HepG2 (cell line): ENCODE measurements at regions not wholly inside any gene's neighbourhood (a gene's known extent, or its start where the extent isn't known, plus 50 kb on each side); places are given as distances from the start of the nearest gene placed in this dataset.

Experiments
- ATAC-seq: fragments of 200-7000 bp; cut with Tn5 transposase; 3 replicates; pipeline ENCODE4 v1.9.1; 2020; ENCODE audit warnings: mild to moderate bottlenecking, moderate library complexity
- BruUV-seq: library from RNA; stranded (reverse); fragments of 400-500 nt; replicated peaks from 2 replicates; lab custom pipeline; 2021; lab: Mats Ljungman, UMichigan
- CTCF ChIA-PET: fragments of 300-600 bp; formaldehyde crosslinking; extraction: SDS; loops from one replicate; lab custom pipeline; 2021; ENCODE audit warnings: low total read pairs, inconsistent platforms, low intra/inter-chr PET ratio; lab: Yijun Ruan, JAX
- POLR2A ChIA-PET: fragments of 350-600 bp; sonication (Branson Sonifier 250); formaldehyde crosslinking; loops from one replicate; lab custom pipeline; 2020; ENCODE audit warnings: antibody characterized with exemption, inconsistent platforms; lab: Yijun Ruan, JAX
- DNase-seq: peaks from one replicate; pipeline ENCODE4 v3.0.0-alpha.2; 2015; ENCODE audit warnings: low spot score
- FAIRE-seq: peaks from 3 replicates; lab custom pipeline; 2011; peaks lifted over from hg19 to GRCh38; lab: Jason Lieb, UNC
- H2AFZ ChIP-seq: one replicate; pipeline ENCODE4 v1.6.1; 2011; ENCODE audit warnings: low read length, inconsistent platforms
- H3K27ac ChIP-seq: fragments of 300-600 bp; 3 replicates; pipeline ENCODE4 v1.8.0; 2011; ENCODE audit warnings: mixed run types, mild to moderate bottlenecking, mixed read lengths, low read length, inconsistent platforms; ENCODE audit not compliant: insufficient read depth; ENCODE audit errors: extremely low read length
- H3K27me3 ChIP-seq, 2 experiments: fragments of 200-600 bp in 1 of 2; 2 replicates in 1 of 2; 3 replicates in 1 of 2; pipeline versions ENCODE4 v1.6.0 to v1.8.0; 2011; ENCODE audit warnings: low read length in 2 of 2, mild to moderate bottlenecking in 2 of 2, moderate library complexity in 2 of 2, inconsistent platforms in 1 of 2; ENCODE audit not compliant: insufficient read depth in 2 of 2, control insufficient read depth in 1 of 2
- H3K36me3 ChIP-seq, 2 experiments: fragments of 200-600 bp in 1 of 2; replicated peaks in 1 of 2; 2 replicates in 1 of 2; 3 replicates in 1 of 2; pipeline versions ENCODE4 v1.5.1 to v1.8.0; 2011; ENCODE audit warnings: low read length in 2 of 2, inconsistent platforms in 1 of 2; ENCODE audit not compliant: insufficient read depth in 2 of 2, control insufficient read depth in 1 of 2
- H3K4me1 ChIP-seq: 2 replicates; pipeline ENCODE4 v1.5.1; 2012; ENCODE audit warnings: low read length, inconsistent platforms; ENCODE audit not compliant: insufficient read depth
- H3K4me2 ChIP-seq: 2 replicates; pipeline ENCODE4 v1.6.0; 2011; ENCODE audit warnings: low read depth, low read length, inconsistent platforms
- H3K4me3 ChIP-seq, 3 experiments: fragments of 200-600 bp in 1 of 3; sonication (generic), shearing (Covaris generic) in 1 of 3; replicated peaks in 1 of 3; 2 replicates each; pipeline ENCODE4 v1.5.1; 2011 to 2016; ENCODE audit warnings: low read length in 3 of 3, inconsistent platforms in 2 of 3, low read depth in 2 of 3, mild to moderate bottlenecking in 2 of 3, control low read depth in 1 of 3, mixed read lengths in 1 of 3; ENCODE audit not compliant: insufficient read depth in 1 of 3
- H3K79me2 ChIP-seq: one replicate; pipeline ENCODE4 v1.6.1; 2011; ENCODE audit warnings: low read length, inconsistent platforms; ENCODE audit not compliant: insufficient read depth
- H3K9ac ChIP-seq: 2 replicates; pipeline ENCODE4 v1.6.0; 2011; ENCODE audit warnings: mild to moderate bottlenecking, low read depth, low read length, inconsistent platforms; ENCODE audit not compliant: insufficient read depth
- H3K9me3 ChIP-seq: 2 replicates; pipeline ENCODE4 v1.5.1; 2012; ENCODE audit warnings: mild to moderate bottlenecking, low read length
- H4K20me1 ChIP-seq: 2 replicates; pipeline ENCODE4 v1.6.0; 2011; ENCODE audit warnings: inconsistent platforms, mild to moderate bottlenecking, low read length, moderate library complexity; ENCODE audit not compliant: insufficient read depth
- ELF4 ChIP-seq: sonication (generic); formaldehyde crosslinking; IDR thresholded peaks from 2 replicates; pipeline ENCODE4 v1.5.0; 2020; ENCODE audit warnings: missing genetic modification reagents, mild to moderate bottlenecking, moderate library complexity, borderline replicate concordance
- GABPA ChIP-seq, 2 experiments: IDR thresholded peaks; 2 replicates each; pipeline ENCODE4 v1.6.1; 2011 to 2016; ENCODE audit warnings: low read depth in 2 of 2, low read length in 1 of 2, missing biosample characterization in 1 of 2, missing genetic modification characterization in 1 of 2
- MYNN ChIP-seq: sonication (generic); formaldehyde crosslinking; IDR thresholded peaks from 2 replicates; pipeline ENCODE4 v1.4.0; 2020; ENCODE audit warnings: mild to moderate bottlenecking, low read depth, missing genetic modification reagents
- SIX1 ChIP-seq: sonication (generic); formaldehyde crosslinking; IDR thresholded peaks from 2 replicates; pipeline ENCODE4 v1.4.0; 2020; ENCODE audit warnings: missing genetic modification reagents, borderline replicate concordance
- ZKSCAN5 ChIP-seq: sonication (generic); formaldehyde crosslinking; IDR thresholded peaks from 2 replicates; pipeline ENCODE4 v1.5.1; 2020; ENCODE audit warnings: mild to moderate bottlenecking, missing genetic modification reagents
- ZSCAN25 ChIP-seq: sonication (generic); formaldehyde crosslinking; IDR thresholded peaks from 2 replicates; pipeline ENCODE4 v1.8.0; 2022; ENCODE audit warnings: mild to moderate bottlenecking, missing genetic modification reagents
- WGBS: methylation state at CpG from one replicate; pipeline ENCODE4 v1.1.6; 2017; ENCODE audit warnings: low lambda C conversion rate; 5-methylcytosine and 5-hydroxymethylcytosine counted together
- in situ Hi-C: cut with HindIII; loops from 2 replicates; pipeline ENCODE4 v1.10.0; 2017; ENCODE audit warnings: low pct_unique_long_range_greater_than_20kb; ENCODE audit not compliant: extremely low pct_ligation_motif_present
- intact Hi-C: fragments of 100-400 bp; cut with micrococcal nuclease; formaldehyde crosslinking; loops from one replicate; pipeline ENCODE4 v1.10.0; 2022; ENCODE audit not compliant: unreplicated experiment
- TF ChIP-seq, protein P1 (sequence below): IDR thresholded peaks from 2 replicates; pipeline ENCODE4 v1.6.1; 2016; ENCODE audit warnings: control low read depth
- TF ChIP-seq, protein P2 (sequence below): sonication (generic); formaldehyde crosslinking; IDR thresholded peaks from 2 replicates; pipeline ENCODE4 v1.8.1; 2023; ENCODE audit warnings: mild to moderate bottlenecking, inconsistent platforms, moderate library complexity, missing genetic modification reagents, borderline replicate concordance
- TF ChIP-seq, protein P3 (sequence below): sonication (generic); formaldehyde crosslinking; IDR thresholded peaks from 2 replicates; pipeline ENCODE4 v1.5.1; 2020; ENCODE audit warnings: missing genetic modification reagents, mild to moderate bottlenecking, borderline replicate concordance

GRCh38 chr15:29208836-29209235 is 60.8 kb downstream of the NSMCE3 start:
- in situ Hi-C loops, result no loop called here
- H2AFZ ChIP-seq, result no peak overlapping the region
- H3K36me3 ChIP-seq, result no peaks in the 10 kb centered on the region
- H3K79me2 ChIP-seq, result no peaks in the 10 kb centered on the region
- ATAC-seq (no peak), DNase-seq (no peak), FAIRE-seq (no peak)
- H3K27me3 ChIP-seq, result no peaks in the 10 kb centered on the region; a peak in 1 of 5 replicates
- intact Hi-C loops, result no loop called here
- no peak overlapping the region for H3K9ac ChIP-seq
- no peaks in the 10 kb centered on the region for H4K20me1 ChIP-seq
- no peak overlapping the region for H3K4me2 ChIP-seq
- ChIA-PET CTCF (no interaction called here), POLR2A (no interaction called here)
- no TSS peak for BruUV-seq
- H3K9me3 ChIP-seq, result no peaks in the 10 kb centered on the region
- no peaks in the 10 kb centered on the region for H3K4me1 ChIP-seq
- no peak overlapping the region for H3K27ac ChIP-seq
- no peak overlapping the region for H3K4me3 ChIP-seq
- TF ChIP-seq GABPA (IDR thresholded peaks at IDR 0.05; ENCODE audit: low read depth, low read length) (no peak), GABPA (CRISPR knock-in tag; IDR thresholded peaks at IDR 0.05; ENCODE audit: low read depth) (no peak), SIX1 (CRISPR knock-in tag) (no peak), ZSCAN25 (CRISPR knock-in tag) (no peak), ZKSCAN5 (CRISPR knock-in tag) (no peak), ELF4 (no peak), MYNN (CRISPR knock-in tag) (no peak)
- TF ChIP-seq, protein P1, sequence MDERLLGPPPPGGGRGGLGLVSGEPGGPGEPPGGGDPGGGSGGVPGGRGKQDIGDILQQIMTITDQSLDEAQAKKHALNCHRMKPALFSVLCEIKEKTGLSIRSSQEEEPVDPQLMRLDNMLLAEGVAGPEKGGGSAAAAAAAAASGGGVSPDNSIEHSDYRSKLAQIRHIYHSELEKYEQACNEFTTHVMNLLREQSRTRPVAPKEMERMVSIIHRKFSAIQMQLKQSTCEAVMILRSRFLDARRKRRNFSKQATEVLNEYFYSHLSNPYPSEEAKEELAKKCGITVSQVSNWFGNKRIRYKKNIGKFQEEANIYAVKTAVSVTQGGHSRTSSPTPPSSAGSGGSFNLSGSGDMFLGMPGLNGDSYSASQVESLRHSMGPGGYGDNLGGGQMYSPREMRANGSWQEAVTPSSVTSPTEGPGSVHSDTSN (CRISPR knock-in tag), result no peak
- TF ChIP-seq, protein P2, sequence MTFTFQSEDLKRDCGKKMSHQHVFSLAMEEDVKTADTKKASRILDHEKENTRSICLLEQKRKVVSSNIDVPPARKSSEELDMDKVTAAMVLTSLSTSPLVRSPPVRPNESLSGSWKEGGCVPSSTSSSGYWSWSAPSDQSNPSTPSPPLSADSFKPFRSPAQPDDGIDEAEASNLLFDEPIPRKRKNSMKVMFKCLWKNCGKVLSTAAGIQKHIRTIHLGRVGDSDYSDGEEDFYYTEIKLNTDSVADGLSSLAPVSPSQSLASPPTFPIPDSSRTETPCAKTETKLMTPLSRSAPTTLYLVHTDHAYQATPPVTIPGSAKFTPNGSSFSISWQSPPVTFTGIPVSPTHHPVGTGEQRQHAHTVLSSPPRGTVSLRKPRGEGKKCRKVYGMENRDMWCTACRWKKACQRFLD (CRISPR knock-in tag), result no peak
- TF ChIP-seq, protein P3, sequence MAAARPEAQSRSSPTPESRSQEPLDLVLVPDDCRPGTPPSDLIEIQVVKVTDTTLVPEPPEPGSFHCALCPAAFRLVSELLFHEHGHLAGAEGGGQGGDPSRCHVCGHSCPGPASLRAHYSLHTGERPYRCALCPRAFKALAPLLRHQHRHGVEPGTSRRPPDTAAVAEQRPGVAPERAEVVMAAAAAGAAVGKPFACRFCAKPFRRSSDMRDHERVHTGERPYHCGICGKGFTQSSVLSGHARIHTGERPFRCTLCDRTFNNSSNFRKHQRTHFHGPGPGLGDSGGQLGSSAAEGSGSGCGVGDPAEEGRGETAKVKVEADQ (CRISPR knock-in tag), result no peak
- 11% methylated on average over 4 of the region's 4 CpGs for WGBS
